H1 (cell line): ENCODE measurements at regions not wholly inside any gene's neighbourhood (a gene's known extent, or its start where the extent isn't known, plus 50 kb on each side); places are given as distances from the start of the nearest gene placed in this dataset.

Source experiments
- CTCF ChIA-PET: fragments of 300-600 bp; sonication (Branson Sonifier 250); formaldehyde crosslinking; loops from one replicate; lab custom pipeline; 2021; ENCODE audit not compliant: partially characterized antibody; lab: Charles Lee
- POLR2A ChIA-PET: fragments of 300-600 bp; sonication (Branson Sonifier 250); formaldehyde crosslinking; loops from one replicate; lab custom pipeline; 2021; ENCODE audit warnings: inconsistent platforms; ENCODE audit not compliant: partially characterized antibody; lab: Charles Lee
- DNase-seq, 2 experiments: peaks; one replicate each; pipeline versions ENCODE4 v3.0.0 to v3.0.0-alpha.2; 2010 to 2022; ENCODE audit warnings: low spot score in 2 of 2, low read depth in 1 of 2, mixed read lengths in 1 of 2
- FAIRE-seq: peaks from 2 replicates; lab custom pipeline; 2011; peaks lifted over from hg19 to GRCh38; lab: Jason Lieb, UNC
- H2AFZ ChIP-seq: 2 replicates; pipeline ENCODE4 v1.8.1; 2012; ENCODE audit warnings: low read length, inconsistent platforms
- H2AK5ac ChIP-seq: 2 replicates; pipeline ENCODE4 v1.6.1; 2013; ENCODE audit warnings: low read depth, low read length
- H2BK120ac ChIP-seq: replicated peaks from 2 replicates; pipeline ENCODE3; 2013; ENCODE audit warnings: low read depth, low read length, inconsistent platforms
- H2BK12ac ChIP-seq: 2 replicates; pipeline ENCODE4 v1.6.1; 2013; ENCODE audit warnings: low read depth, low read length
- H2BK15ac ChIP-seq: 2 replicates; pipeline ENCODE4 v1.6.1; 2013; ENCODE audit warnings: low read length
- H2BK20ac ChIP-seq: 2 replicates; pipeline ENCODE4 v1.6.1; 2013; ENCODE audit warnings: low read length
- H2BK5ac ChIP-seq: 2 replicates; pipeline ENCODE4 v1.6.1; 2013; ENCODE audit warnings: low read depth, low read length
- H3K14ac ChIP-seq: 2 replicates; pipeline ENCODE4 v1.6.1; 2013; ENCODE audit warnings: inconsistent platforms; ENCODE audit not compliant: insufficient read length
- H3K18ac ChIP-seq: 2 replicates; pipeline ENCODE4 v1.6.1; 2013; ENCODE audit warnings: low read length; ENCODE audit errors: extremely low read depth
- H3K23ac ChIP-seq: 2 replicates; pipeline ENCODE4 v1.6.1; 2013; ENCODE audit warnings: inconsistent platforms; ENCODE audit not compliant: insufficient read length
- H3K23me2 ChIP-seq: 2 replicates; pipeline ENCODE4 v1.6.1; 2013; ENCODE audit warnings: low read depth, low read length
- H3K27ac ChIP-seq: 2 replicates; pipeline ENCODE4 v1.6.1; 2011; ENCODE audit warnings: low read depth, low read length, inconsistent platforms
- H3K27me3 ChIP-seq, 4 experiments: replicated peaks in 1 of 4; 1 replicate in 1 of 4; 2 replicates in 3 of 4; pipeline versions ENCODE4 v1.6.1 to v1.8.1; 2011 to 2013; ENCODE audit warnings: low read length in 3 of 4, mild to moderate bottlenecking in 3 of 4, inconsistent platforms in 2 of 4, mixed read lengths in 2 of 4, moderate library complexity in 1 of 4; ENCODE audit not compliant: control insufficient read depth in 3 of 4, insufficient read depth in 3 of 4; ENCODE audit errors: extremely low read depth in 1 of 4
- H3K36me3 ChIP-seq, 4 experiments: 2 replicates each; pipeline versions ENCODE4 v1.6.1 to v1.8.1; 2011 to 2013; ENCODE audit warnings: mild to moderate bottlenecking in 4 of 4, low read length in 3 of 4, moderate library complexity in 2 of 4, control low read depth in 1 of 4, inconsistent platforms in 1 of 4; ENCODE audit not compliant: insufficient read depth in 4 of 4, control insufficient read depth in 2 of 4
- H3K4ac ChIP-seq: replicated peaks from 2 replicates; pipeline ENCODE3; 2013; ENCODE audit warnings: low read length, low read depth, mixed read lengths, inconsistent platforms; ENCODE audit not compliant: insufficient read length
- H3K4me1 ChIP-seq, 4 experiments: replicated peaks in 1 of 4; 1 replicate in 1 of 4; 2 replicates in 3 of 4; pipeline versions ENCODE4 v1.6.1 to v1.8.1; 2011 to 2013; ENCODE audit warnings: low read length in 3 of 4, inconsistent platforms in 2 of 4, mixed read lengths in 1 of 4; ENCODE audit not compliant: insufficient read depth in 4 of 4, control insufficient read depth in 3 of 4
- H3K4me2 ChIP-seq, 2 experiments: 2 replicates each; pipeline versions ENCODE4 v1.6.1 to v1.8.1; 2011 to 2013; ENCODE audit warnings: low read depth in 2 of 2, low read length in 2 of 2, control low read depth in 1 of 2, inconsistent platforms in 1 of 2, mild to moderate bottlenecking in 1 of 2; ENCODE audit not compliant: insufficient read depth in 1 of 2
- H3K4me3 ChIP-seq, 4 experiments: fragments of 200-600, 300-600 bp in 1 of 4; sonication (generic), shearing (Covaris generic), sonication (Bioruptor Twin) in 1 of 4; 2 replicates each; pipeline versions ENCODE4 v1.5.1 to v1.8.1; 2011 to 2016; ENCODE audit warnings: low read length in 4 of 4, low read depth in 3 of 4, control low read depth in 2 of 4, inconsistent platforms in 2 of 4, mild to moderate bottlenecking in 2 of 4, mixed read lengths in 1 of 4, moderate library complexity in 1 of 4; ENCODE audit not compliant: insufficient read depth in 2 of 4; ENCODE audit errors: extremely low read depth in 1 of 4
- H3K56ac ChIP-seq: replicated peaks from 2 replicates; pipeline ENCODE3; 2013; ENCODE audit warnings: low read depth, mild to moderate bottlenecking, mixed read lengths, low read length, inconsistent platforms; ENCODE audit not compliant: insufficient read length
- H3K79me1 ChIP-seq: 2 replicates; pipeline ENCODE4 v1.6.1; 2013; ENCODE audit warnings: low read depth, low read length, control low read depth
- H3K79me2 ChIP-seq, 2 experiments: 2 replicates each; pipeline versions ENCODE4 v1.6.1 to v1.8.1; 2012 to 2013; ENCODE audit warnings: low read length in 2 of 2, mild to moderate bottlenecking in 2 of 2, inconsistent platforms in 1 of 2; ENCODE audit not compliant: insufficient read depth in 2 of 2, control insufficient read depth in 1 of 2
- H3K9ac ChIP-seq, 4 experiments: replicated peaks in 1 of 4; 1 replicate in 1 of 4; 2 replicates in 3 of 4; pipeline versions ENCODE4 v1.6.1 to v1.8.1; 2011 to 2013; ENCODE audit warnings: low read depth in 3 of 4, low read length in 3 of 4, control low read depth in 2 of 4, mild to moderate bottlenecking in 2 of 4, moderate library complexity in 2 of 4, inconsistent platforms in 1 of 4; ENCODE audit errors: extremely low read depth in 1 of 4
- H3K9me3 ChIP-seq, 2 experiments: 2 replicates each; pipeline versions ENCODE4 v1.6.1 to v1.8.1; 2012 to 2013; ENCODE audit warnings: mild to moderate bottlenecking in 2 of 2, moderate library complexity in 2 of 2, control low read depth in 1 of 2, inconsistent platforms in 1 of 2, low read depth in 1 of 2, low read length in 1 of 2, mixed read lengths in 1 of 2; ENCODE audit not compliant: insufficient read depth in 2 of 2
- H4K20me1 ChIP-seq, 2 experiments: replicated peaks in 1 of 2; 2 replicates each; pipeline versions ENCODE3 to v1.8.1; 2011 to 2013; ENCODE audit warnings: inconsistent platforms in 2 of 2, low read length in 2 of 2, mild to moderate bottlenecking in 1 of 2; ENCODE audit not compliant: insufficient read depth in 2 of 2, control insufficient read depth in 1 of 2
- H4K5ac ChIP-seq: 2 replicates; pipeline ENCODE4 v1.6.1; 2013; ENCODE audit warnings: low read length, low read depth, mixed read lengths, inconsistent platforms; ENCODE audit not compliant: insufficient read length
- H4K8ac ChIP-seq: 2 replicates; pipeline ENCODE4 v1.8.0; 2013; ENCODE audit warnings: mild to moderate bottlenecking, moderate library complexity, low read length, inconsistent platforms; ENCODE audit not compliant: insufficient read depth; ENCODE audit errors: extremely low read depth
- H4K91ac ChIP-seq: replicated peaks from 2 replicates; pipeline ENCODE3; 2013; ENCODE audit warnings: low read length, mixed read lengths, inconsistent platforms; ENCODE audit not compliant: insufficient read length
- CHD2 ChIP-seq: IDR thresholded peaks from 2 replicates; pipeline ENCODE4 v1.6.1; 2012; ENCODE audit warnings: low read length, improper control_type of control experiment
- EP300 ChIP-seq, 2 experiments: IDR thresholded peaks; 1 replicate in 1 of 2; 2 replicates in 1 of 2; pipeline ENCODE4 v1.6.1; 2011 to 2012; ENCODE audit warnings: low read depth in 2 of 2, low read length in 2 of 2, mild to moderate bottlenecking in 2 of 2, borderline replicate concordance in 1 of 2, inconsistent platforms in 1 of 2, moderate library complexity in 1 of 2
- MAX ChIP-seq: IDR thresholded peaks from 2 replicates; pipeline ENCODE4 v1.6.1; 2012; ENCODE audit warnings: inconsistent platforms
- RXRA ChIP-seq: IDR thresholded peaks from 2 replicates; pipeline ENCODE4 v1.6.1; 2011; ENCODE audit warnings: low read depth, mild to moderate bottlenecking, low read length, moderate library complexity; ENCODE audit not compliant: insufficient read depth
- SIN3A ChIP-seq, 2 experiments: IDR thresholded peaks in 1 of 2; conservative IDR thresholded peaks in 1 of 2; 2 replicates each; pipeline ENCODE4 v1.6.1; 2011 to 2012; ENCODE audit warnings: low read length in 2 of 2, improper control_type of control experiment in 1 of 2, low read depth in 1 of 2, mild to moderate bottlenecking in 1 of 2
- WGBS, 2 experiments: shearing (Covaris generic) in 1 of 2; methylation state at CpG; one replicate each; pipeline versions ENCODE4 v1.1.6 to v1.1.7; 2013 to 2015; ENCODE audit warnings: low lambda C conversion rate in 2 of 2, mixed read lengths in 2 of 2, inconsistent platforms in 1 of 2, low coverage in 1 of 2, missing lambda C conversion rate in 1 of 2; ENCODE audit not compliant: insufficient replicate concordance in 2 of 2, insufficient coverage in 1 of 2, insufficient read length in 1 of 2; ENCODE audit errors: extremely low coverage in 1 of 2, missing lambda C conversion rate in 1 of 2; 5-methylcytosine and 5-hydroxymethylcytosine counted together

GRCh38 chr1:181310560-181310959 lies 172.8 kb upstream of the CACNA1E start:
- H3K18ac ChIP-seq: no peak overlapping the region

More at GRCh38 chr1:181310560-181310959, 172.8 kb upstream of the CACNA1E start:
- H4K20me1 ChIP-seq: no peaks in the 10 kb centered on the region
- H3K4me1 ChIP-seq: peaks cover 0 to 12% (median 2%) of the 10 kb centered on the region in 4 experiments; a peak in 3 of 7 replicates
- H2BK15ac ChIP-seq: no peak overlapping the region
- no peak overlapping the region for H3K9ac ChIP-seq
- WGBS, 2 experiments: 80% methylated on average over 2 of the region's 2 CpGs; no CpG with 5 or more reads in 1 of the 2 experiments
- no peak overlapping the region for H2BK12ac ChIP-seq
- H2AK5ac ChIP-seq: no peak overlapping the region
- ChIA-PET POLR2A (no interaction called here), CTCF (no interaction called here)
- DNase-seq (no peak), FAIRE-seq (no peak)
- H4K5ac ChIP-seq: no peak overlapping the region
- no peak for TF ChIP-seq SIN3A (conservative IDR thresholded peaks at IDR 0.05 in 1 of 2, IDR thresholded peaks at IDR 0.05 in 1 of 2; ENCODE audit: low read depth in 1 of 2, low read length in 2 of 2)
- TF ChIP-seq RXRA: no peak
- TF ChIP-seq CHD2: no peak
- TF ChIP-seq EP300 (IDR thresholded peaks at IDR 0.05; ENCODE audit: borderline replicate concordance in 1 of 2, low read depth in 2 of 2, low read length in 2 of 2): no peak
- no peak for TF ChIP-seq MAX
- H3K4me3 ChIP-seq: no peak overlapping the region
- H4K91ac ChIP-seq: no peak overlapping the region
- no peaks in the 10 kb centered on the region for H3K9me3 ChIP-seq
- H3K14ac ChIP-seq: no peak overlapping the region
- H3K27ac ChIP-seq: no peak overlapping the region
- H3K79me2 ChIP-seq: no peaks in the 10 kb centered on the region
- H3K79me1 ChIP-seq: no peaks in the 10 kb centered on the region
- no peak overlapping the region for H3K4me2 ChIP-seq
- no peak overlapping the region for H3K4ac ChIP-seq
- H3K23me2 ChIP-seq: no peaks in the 10 kb centered on the region
- no peak overlapping the region for H3K56ac ChIP-seq
- no peak overlapping the region for H2AFZ ChIP-seq
- H2BK20ac ChIP-seq: no peak overlapping the region
- no peak overlapping the region for H2BK5ac ChIP-seq
- no peaks in the 10 kb centered on the region for H3K36me3 ChIP-seq
- peaks cover 0 to 6% (median 5%) of the 10 kb centered on the region in 4 experiments; a peak in 5 of 7 replicates for H3K27me3 ChIP-seq
- H2BK120ac ChIP-seq: no peak overlapping the region
- no peak overlapping the region for H3K23ac ChIP-seq
- no peak overlapping the region; the same call in 1 of the 2 replicates for H4K8ac ChIP-seq
